Left colon (tissue), 2 donors: ENCODE measurements at regions not wholly inside any gene's neighbourhood (a gene's known extent, or its start where the extent isn't known, plus 50 kb on each side); places are given as distances from the start of the nearest gene placed in this dataset.

Experiments used
- ATAC-seq: fragments of 200-7000 bp; cut with Tn5 transposase; one replicate; pipeline ENCODE4 v1.9.1; 2020; ENCODE audit warnings: mild to moderate bottlenecking, moderate library complexity
- DNase-seq, 2 donors: peaks; one replicate each; pipeline ENCODE4 v3.0.0-alpha.2; 2020
- intact Hi-C, 2 donors: fragments of 100-400 bp; cut with DNase I in 1 of 2; cut with micrococcal nuclease in 1 of 2; formaldehyde crosslinking; loops; one replicate each; pipeline versions ENCODE4 v1.11.2 to v1.14.0; 2022; cut with DNase I, micrococcal nuclease
- donor health status: DM: no; HTN: no; CAD: no.
- donor health status: DM: yes; HTN: yes; CAD: no.

GRCh38 chr1:30613188-30613587 lies 110.2 kb downstream of the MATN1 start:
- DNase-seq (no peak), ATAC-seq (no peak)
- intact Hi-C loops = no loop called here

DNA sequence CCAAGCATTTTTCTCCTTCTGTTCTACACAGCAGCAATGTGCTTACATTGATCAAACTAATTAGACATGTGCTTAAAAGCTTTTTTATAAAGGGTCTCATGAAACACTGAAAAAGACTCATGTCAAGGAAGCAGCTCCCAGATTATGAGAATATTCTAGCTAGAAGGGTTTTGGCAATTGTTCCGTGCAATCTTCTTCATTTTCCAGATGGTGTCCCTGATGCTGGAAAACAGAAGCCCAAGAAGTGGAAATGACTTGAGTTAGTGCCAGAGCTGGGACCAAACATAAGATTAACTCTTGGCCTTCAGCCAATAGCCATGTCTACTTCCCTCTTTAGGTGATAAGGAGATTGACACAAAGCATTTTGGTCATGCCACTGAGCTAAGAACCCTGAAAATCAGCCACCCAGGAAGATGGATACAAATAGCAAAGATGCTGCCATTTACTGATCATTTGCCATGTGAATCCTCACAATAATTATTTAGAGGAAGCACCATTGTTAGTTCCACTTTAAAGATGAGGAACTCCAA lies 110.8 kb downstream of the MATN1 start:
- ATAC-seq (no peak), DNase-seq (no peak)
- intact Hi-C loops = no loop called here

- DNase-seq (no peak), ATAC-seq (no peak)
- intact Hi-C loops = no loop called here
These were observed 111.6 kb downstream of the MATN1 start for GRCh38 chr1:30611741-30612309.

GRCh38 chr1:30610917-30611316 lies 112.5 kb downstream of the MATN1 start:
- ATAC-seq (no peak), DNase-seq (no peak)
- intact Hi-C loops = no loop called here

- ATAC-seq = no peak
These were observed 113.4 kb downstream of the MATN1 start for GRCh38 chr1:30609999-30610345.

DNA sequence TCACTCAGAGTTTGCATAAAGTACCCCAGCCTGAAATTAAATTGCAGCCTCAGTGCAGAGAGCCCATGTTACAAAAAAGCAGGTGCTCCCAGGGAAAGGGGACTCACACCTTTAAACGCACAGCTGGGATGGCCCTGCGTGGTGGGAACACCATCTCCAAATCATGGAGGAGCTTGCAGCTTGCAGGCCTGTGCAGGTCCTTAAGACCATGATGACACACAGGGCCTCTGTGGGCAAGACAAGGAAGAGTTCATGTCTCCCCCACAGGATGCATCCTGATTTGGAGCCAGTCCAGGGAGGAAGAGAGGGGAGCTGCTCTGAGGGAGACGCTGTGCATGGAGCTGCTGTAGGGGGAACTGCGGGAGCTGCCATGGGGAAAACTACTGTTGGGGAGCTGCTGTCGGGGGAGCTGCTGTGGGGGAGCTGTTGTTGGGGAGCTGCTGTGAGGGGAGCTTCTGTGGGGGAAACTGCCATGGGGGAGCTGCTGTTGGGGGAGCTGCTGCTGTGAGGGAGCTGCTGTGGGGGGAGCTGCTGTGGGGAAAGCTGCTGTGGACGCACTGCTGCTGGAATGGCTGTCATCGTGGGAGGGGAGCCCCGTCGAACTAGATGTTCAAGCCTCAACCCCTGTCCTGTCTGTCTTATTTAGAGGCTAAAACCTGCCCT lies 113.9 kb downstream of the MATN1 start:
- intact Hi-C loops = no loop called here
- ATAC-seq (no peak), DNase-seq (no peak)

More at GRCh38 chr1:30609999-30610345, 113.4 kb downstream of the MATN1 start:
- DNase-seq = no peak
- intact Hi-C loops = no loop called here

DNA sequence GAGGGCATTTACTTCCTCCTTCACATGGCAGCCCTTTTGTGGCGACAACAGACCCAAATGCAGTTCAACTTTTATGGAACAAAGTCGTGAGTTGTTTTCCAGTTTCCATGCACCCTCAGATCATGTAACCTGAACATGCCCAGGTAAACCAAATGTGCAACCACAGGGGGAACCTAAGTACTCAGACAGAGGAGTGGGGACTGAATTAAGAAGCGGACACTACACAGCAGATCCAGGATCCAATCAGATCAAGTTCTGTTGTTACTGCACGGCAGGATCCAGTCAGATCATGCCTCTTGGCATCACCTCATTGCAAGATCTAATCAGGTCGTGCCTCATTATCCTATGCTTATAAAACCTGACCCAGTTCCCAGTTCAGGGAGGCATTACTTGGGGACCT lies 115.7 kb downstream of the MATN1 start:
- ATAC-seq (no peak), DNase-seq (no peak)
- intact Hi-C loops = no loop called here

DNA sequence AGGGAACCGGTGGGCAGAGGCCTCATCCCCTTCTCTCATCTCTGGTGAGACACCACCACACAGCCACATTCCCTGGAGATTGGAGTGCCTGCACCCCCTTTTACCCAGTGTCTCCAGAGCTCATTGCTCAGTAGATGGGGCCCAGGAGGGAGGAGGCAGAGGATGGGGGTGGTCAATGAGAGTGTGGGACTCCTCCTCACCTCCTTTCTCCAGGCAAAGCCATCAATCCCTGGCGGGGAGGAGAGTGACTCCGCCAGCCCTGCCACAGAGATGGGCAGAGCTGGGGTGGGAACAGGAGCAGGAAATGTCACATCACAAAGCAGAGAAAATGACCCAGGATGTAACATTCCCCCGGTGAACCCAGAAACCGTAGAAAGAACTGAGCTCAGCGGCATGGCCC lies 117.2 kb downstream of the MATN1 start:
- ATAC-seq = no peak
- DNase-seq = no peak
- intact Hi-C loops = no loop called here

- intact Hi-C loops = no loop called here
These were observed 117.9 kb downstream of the MATN1 start for GRCh38 chr1:30605441-30605920.

GRCh38 chr1:30604801-30605440 lies 118.5 kb downstream of the MATN1 start:
- no peak for DNase-seq
- ATAC-seq = no peak
- intact Hi-C loops = no loop called here

More at GRCh38 chr1:30605441-30605920, 117.9 kb downstream of the MATN1 start:
- ATAC-seq = no peak
- no peak for DNase-seq

- ATAC-seq = no peak
- no peak for DNase-seq
- intact Hi-C loops = no loop called here
These were observed 120.1 kb downstream of the MATN1 start for GRCh38 chr1:30603081-30603858.

DNA sequence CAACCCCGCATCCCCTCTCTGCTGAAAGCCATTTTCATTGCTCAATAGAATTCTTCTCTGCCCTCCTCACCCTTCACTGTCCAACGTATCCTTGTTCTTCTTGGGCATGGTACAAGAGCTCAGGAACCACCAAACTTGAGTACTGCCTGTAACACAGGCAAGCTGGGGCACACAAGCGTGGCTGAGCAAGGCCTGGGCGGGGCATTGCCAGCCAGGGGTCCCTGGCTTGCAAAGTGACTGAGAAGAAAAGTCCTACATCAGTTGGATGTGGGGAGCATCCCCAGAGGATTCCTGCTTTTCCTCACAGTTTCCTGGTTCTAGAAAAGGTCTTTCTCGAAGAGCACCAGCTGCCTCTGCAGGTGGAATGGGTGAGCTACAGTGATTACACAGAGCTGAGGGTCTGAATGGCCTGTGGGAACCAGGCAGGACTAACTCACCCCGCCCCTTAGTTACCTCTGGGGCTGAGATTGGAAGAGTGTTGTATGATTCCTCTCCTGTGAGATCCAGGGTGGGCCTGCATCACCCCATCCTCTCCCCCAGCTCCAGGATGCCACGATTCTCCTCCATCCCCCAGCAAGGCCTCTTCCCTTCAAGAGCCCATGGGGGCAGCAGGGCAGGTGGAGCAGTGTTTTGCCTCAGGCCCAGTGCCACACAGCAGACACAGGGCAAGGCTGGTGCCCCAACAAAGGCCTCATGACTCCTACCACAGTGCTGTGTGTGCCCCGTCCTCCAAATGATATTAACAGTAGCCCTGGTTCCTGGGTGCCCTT lies 121.9 kb downstream of the MATN1 start:
- ATAC-seq = no peak
- intact Hi-C loops = no loop called here
- no peak for DNase-seq

DNA sequence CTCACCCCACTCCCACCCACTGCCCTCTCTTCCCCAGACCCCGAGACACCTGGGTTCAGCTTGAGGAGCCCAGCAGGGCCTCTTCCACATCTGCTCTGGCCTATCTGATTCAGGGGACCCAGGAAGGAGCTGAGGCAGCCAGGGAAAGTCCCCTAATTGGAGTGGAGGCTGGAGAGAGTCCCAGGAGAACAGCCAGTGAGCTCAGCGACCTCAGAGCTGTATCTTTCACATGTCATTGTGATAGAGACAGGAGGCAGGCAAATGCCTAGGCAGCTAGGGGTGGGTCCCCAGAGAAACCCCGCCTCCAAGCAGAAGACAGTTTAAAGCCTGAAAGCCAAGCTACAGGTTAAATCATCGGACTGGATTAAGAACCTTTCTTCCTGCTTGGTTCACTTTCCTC lies 122.7 kb downstream of the MATN1 start:
- DNase-seq (no peak), ATAC-seq (no peak)
- intact Hi-C loops = no loop called here

DNA sequence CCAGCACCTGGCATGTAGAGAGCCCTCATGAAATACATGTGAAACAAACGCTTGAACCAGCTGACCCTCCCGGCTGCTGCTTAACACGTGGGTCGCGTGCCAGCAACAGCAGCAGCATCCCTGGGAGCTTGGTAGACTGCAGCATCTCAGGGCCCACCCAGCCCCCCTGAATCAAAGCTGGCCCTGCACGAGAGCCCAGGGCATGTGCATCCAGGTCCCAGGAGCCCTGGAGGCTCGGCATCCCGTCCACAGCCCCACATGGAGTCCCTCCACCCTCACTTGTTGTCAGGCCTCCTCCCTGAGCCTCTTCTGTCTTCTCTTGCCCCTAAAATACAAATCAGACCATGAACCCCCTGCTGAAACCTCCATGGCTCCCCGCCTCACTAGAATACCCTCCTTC lies 123.1 kb downstream of the MATN1 start:
- no peak for ATAC-seq
- DNase-seq = no peak
- intact Hi-C loops = no loop called here

DNA sequence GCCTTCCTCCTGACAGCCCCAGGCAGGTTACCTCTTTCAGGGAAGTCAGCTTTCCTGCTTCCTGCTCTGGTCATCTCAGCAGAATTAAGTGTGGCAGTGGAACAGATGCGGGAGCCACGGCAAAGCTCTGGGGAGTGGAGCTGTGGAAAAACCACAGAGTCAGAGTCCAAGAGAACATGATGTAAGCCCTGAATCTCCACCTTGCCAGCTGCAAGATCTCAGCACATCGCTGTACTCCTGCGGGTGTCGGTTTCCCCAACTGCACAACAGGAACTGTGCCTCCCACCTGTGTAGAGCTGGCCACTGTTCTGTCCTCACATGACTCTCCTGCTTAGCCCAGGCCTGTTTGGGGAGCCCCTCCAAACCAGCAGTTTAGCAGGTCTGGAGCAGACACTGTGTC lies 123.7 kb downstream of the MATN1 start:
- intact Hi-C loops = no loop called here
- ATAC-seq = no peak
- no peak for DNase-seq

GRCh38 chr1:30598571-30599114 lies 124.7 kb downstream of the MATN1 start:
- DNase-seq (no peak), ATAC-seq (no peak)
- intact Hi-C loops = no loop called here

DNA sequence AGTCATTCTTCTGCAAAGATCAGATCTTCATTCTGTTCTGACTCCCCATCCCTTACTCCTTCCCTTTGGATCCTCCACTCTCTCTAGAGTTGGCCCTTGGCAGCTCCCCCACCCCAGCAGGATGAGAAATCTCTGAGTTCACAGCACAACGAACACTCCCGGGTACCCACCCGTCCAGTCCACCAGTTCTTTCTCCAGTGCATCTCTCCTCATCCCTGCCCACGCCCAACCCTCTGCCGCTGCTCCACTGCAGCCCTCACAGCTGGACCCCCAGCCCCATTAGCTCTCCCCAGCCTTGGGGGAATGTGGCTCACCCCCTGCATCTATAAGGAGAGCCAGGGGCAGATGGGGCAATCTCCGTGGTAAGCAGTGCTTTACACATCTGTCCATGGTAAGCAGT lies 125.7 kb downstream of the MATN1 start:
- no peak for ATAC-seq

GRCh38 chr1:30596891-30597290 lies 126.5 kb downstream of the MATN1 start:
- ATAC-seq (no peak), DNase-seq (no peak)
- intact Hi-C loops = no loop called here

More for the DNA sequence above, 125.7 kb downstream of the MATN1 start:
- no peak for DNase-seq
- intact Hi-C loops = no loop called here

DNA sequence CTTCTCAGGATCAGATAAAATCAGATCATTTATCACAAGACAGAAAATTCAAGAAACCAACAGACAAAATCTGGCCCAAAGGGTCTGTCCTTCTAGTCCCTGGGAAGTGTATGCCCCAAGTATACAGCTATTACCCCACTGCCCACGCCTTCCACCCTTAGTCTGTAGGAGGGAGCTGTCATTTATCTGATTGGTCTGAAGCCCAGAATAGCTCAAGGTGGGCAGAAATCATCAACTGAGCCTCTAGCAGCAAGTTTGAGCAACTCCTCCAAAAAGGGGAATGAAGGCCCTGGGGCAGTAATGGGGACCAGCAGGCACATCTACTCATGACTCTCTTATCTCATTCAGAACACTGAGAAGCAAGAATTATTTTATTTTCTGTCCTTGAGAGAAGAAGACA lies 126.9 kb downstream of the MATN1 start:
- intact Hi-C loops = no loop called here
- no peak for ATAC-seq
- DNase-seq = no peak
